Smooth muscle cell (in vitro differentiated cells): ENCODE measurements at regions not wholly inside any gene's neighbourhood (a gene's known extent, or its start where the extent isn't known, plus 50 kb on each side); places are given as distances from the start of the nearest gene placed in this dataset.

Experiments used
- DNase-seq: peaks from one replicate; lab custom pipeline; 2025; ENCODE audit not compliant: unreplicated experiment; lab: John Stamatoyannopoulos, UW
- H2AFZ ChIP-seq: fragments of 200-600 bp; sonication (generic); 2 replicates; pipeline ENCODE4 v1.6.0; 2016; ENCODE audit warnings: antibody characterized with exemption, low read depth, mild to moderate bottlenecking
- H3F3A ChIP-seq: fragments of 200-600 bp; sonication (generic); 2 replicates; pipeline ENCODE4 v1.6.0; 2017; ENCODE audit warnings: antibody characterized with exemption, low read depth
- H3K27ac ChIP-seq: fragments of 200-600 bp; sonication (generic); 2 replicates; pipeline ENCODE4 v1.5.1; 2016; ENCODE audit warnings: low read depth, mild to moderate bottlenecking
- H3K27me3 ChIP-seq: fragments of 200-600 bp; sonication (generic); 2 replicates; pipeline ENCODE4 v1.6.1; 2016; ENCODE audit warnings: low read depth, mild to moderate bottlenecking
- H3K36me3 ChIP-seq: fragments of 200-600 bp; sonication (generic); 2 replicates; pipeline ENCODE4 v1.5.1; 2016; ENCODE audit warnings: low read depth
- H3K4me1 ChIP-seq: fragments of 200-600 bp; sonication (generic); 2 replicates; pipeline ENCODE4 v1.5.1; 2016; ENCODE audit warnings: low read depth
- H3K4me2 ChIP-seq: fragments of 200-600 bp; sonication (generic); 2 replicates; pipeline ENCODE4 v1.6.0; 2016; ENCODE audit warnings: mild to moderate bottlenecking
- H3K4me3 ChIP-seq: fragments of 200-600 bp; sonication (generic); 2 replicates; pipeline ENCODE4 v1.5.1; 2016; ENCODE audit warnings: mild to moderate bottlenecking
- H3K79me2 ChIP-seq: fragments of 200-600 bp; sonication (generic); 2 replicates; pipeline ENCODE4 v1.6.0; 2016; ENCODE audit warnings: low read depth, mild to moderate bottlenecking
- H3K9ac ChIP-seq: fragments of 200-600 bp; sonication (generic); 2 replicates; pipeline ENCODE4 v1.6.0; 2016; ENCODE audit warnings: low read depth
- H3K9me3 ChIP-seq: fragments of 200-600 bp; sonication (generic); replicated peaks from 2 replicates; pipeline ENCODE4 v1.5.1; 2016; ENCODE audit warnings: low read depth
- H4K20me1 ChIP-seq: fragments of 200-600 bp; sonication (generic); 2 replicates; pipeline ENCODE4 v1.6.0; 2016; ENCODE audit warnings: low read depth
- WGBS: methylation state at CpG from one replicate; pipeline ENCODE4 v1.1.7; 2016; ENCODE audit warnings: low lambda C conversion rate; 5-methylcytosine and 5-hydroxymethylcytosine counted together
- TF ChIP-seq, protein P1 (sequence below): fragments of 200-600 bp; sonication (generic); IDR thresholded peaks from 2 replicates; pipeline ENCODE4 v1.5.1; 2017; ENCODE audit warnings: borderline replicate concordance, mild to moderate bottlenecking, antibody characterized with exemption; ENCODE audit not compliant: insufficient read depth, poor library complexity, severe bottlenecking

DNA sequence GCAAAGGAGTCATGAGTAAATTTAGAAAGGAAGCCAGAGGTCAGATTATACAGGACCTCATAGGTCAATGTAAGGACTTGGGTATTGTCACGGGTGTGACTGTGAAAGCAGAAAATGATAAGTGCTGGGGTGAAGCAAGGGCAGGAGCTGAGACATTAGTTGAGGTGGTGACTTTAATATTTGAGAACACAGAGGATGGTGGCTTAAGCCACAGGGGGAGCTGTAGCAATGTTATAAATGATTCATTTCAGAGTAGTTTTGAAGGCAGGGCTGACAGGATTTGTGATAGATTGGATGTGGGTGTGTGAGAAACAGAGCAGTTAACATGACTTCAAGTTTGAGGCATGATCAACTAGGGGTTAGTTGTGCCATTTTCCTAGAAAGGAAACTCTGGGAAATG, 659.9 kb downstream of the EPM2A start:
- no peaks in the 10 kb centered on the region for H3K79me2 ChIP-seq
- H3K36me3 ChIP-seq = no peaks in the 10 kb centered on the region
- no peak overlapping the region for H3K9ac ChIP-seq
- peaks cover 3% of the 10 kb centered on the region for H3K4me1 ChIP-seq
- H3K27me3 ChIP-seq = no peaks in the 10 kb centered on the region
- TF ChIP-seq, protein P1, sequence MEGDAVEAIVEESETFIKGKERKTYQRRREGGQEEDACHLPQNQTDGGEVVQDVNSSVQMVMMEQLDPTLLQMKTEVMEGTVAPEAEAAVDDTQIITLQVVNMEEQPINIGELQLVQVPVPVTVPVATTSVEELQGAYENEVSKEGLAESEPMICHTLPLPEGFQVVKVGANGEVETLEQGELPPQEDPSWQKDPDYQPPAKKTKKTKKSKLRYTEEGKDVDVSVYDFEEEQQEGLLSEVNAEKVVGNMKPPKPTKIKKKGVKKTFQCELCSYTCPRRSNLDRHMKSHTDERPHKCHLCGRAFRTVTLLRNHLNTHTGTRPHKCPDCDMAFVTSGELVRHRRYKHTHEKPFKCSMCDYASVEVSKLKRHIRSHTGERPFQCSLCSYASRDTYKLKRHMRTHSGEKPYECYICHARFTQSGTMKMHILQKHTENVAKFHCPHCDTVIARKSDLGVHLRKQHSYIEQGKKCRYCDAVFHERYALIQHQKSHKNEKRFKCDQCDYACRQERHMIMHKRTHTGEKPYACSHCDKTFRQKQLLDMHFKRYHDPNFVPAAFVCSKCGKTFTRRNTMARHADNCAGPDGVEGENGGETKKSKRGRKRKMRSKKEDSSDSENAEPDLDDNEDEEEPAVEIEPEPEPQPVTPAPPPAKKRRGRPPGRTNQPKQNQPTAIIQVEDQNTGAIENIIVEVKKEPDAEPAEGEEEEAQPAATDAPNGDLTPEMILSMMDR = no peak
- H3F3A ChIP-seq = no peaks in the 10 kb centered on the region
- H3K4me3 ChIP-seq = no peak overlapping the region
- H2AFZ ChIP-seq = no peak overlapping the region
- no peaks in the 10 kb centered on the region for H3K9me3 ChIP-seq
- WGBS = 79% methylated on average over 1 of the region's 1 CpG
- no peak overlapping the region for H3K27ac ChIP-seq
- no peak overlapping the region for H3K4me2 ChIP-seq
- no peaks in the 10 kb centered on the region for H4K20me1 ChIP-seq
- DNase-seq = no peak

DNA sequence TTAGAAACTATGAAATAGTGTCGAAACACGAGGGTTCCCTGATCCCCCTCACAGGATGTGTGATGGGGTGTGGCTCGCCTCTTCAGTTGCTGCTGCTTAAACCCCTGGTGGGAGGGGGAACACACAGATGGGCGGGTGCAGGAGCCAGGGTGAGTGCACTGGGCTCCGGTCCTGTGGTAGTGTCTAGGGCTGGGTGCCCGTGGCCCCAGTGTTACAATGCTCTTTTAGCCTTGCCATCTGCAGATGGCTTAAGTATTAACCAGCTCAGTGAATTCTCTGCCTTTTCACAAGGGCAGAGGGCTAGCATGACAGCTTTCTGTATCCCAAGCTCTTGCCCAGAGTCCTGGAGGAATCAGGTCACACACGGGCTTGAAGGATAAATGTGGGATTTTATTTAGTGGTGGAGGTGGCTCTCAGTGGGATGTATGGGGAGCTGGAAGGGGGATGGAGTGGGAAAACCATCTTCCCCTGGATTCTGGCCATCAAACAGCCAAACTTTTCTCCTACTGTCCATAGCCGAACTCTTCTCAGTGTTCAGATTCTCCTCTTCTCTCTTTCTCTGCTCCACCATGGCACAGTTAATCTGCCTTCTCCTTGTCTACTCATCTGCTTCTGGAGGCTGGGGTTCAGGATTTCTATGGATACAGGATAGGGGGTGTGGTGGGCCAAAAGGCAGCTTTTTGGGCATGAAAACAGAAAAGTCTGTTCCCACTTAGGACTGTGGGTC, 659.0 kb downstream of the EPM2A start:
- Histone ChIP-seq H3K36me3 (no peaks in the 10 kb centered on the region), H3K79me2 (no peaks in the 10 kb centered on the region), H3K27ac (no peak overlapping the region), H3K4me3 (no peak overlapping the region), H2AFZ (no peak overlapping the region), H3K9ac (no peak overlapping the region), H3K4me2 (no peak overlapping the region), H3K4me1 (peaks cover 2% of the 10 kb centered on the region), H4K20me1 (no peaks in the 10 kb centered on the region), H3K27me3 (no peaks in the 10 kb centered on the region), H3K9me3 (no peaks in the 10 kb centered on the region), H3F3A (no peaks in the 10 kb centered on the region)
- no peak for DNase-seq
- TF ChIP-seq, protein P1 = no peak
- 89% methylated on average over 8 of the region's 8 CpGs for WGBS

DNA sequence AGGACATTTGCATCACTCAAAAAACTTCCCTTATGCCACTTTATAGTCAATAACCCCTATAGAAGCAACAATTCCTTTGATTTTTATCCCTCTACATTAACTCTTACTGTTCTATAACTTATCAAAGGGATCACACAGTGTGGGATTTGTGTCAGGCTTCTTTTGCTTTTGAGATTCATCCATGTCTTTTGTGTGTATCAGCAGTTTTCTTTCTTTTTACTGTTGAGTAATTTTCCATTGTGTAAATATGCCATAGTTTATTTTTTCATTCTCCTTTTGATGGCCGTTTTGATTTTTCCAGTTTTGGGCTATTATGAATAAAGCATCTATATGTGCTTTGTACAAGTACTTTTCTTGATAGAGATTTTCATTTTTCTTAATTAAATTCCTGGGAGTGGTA, 657.9 kb downstream of the EPM2A start:
- no peaks in the 10 kb centered on the region for H3F3A ChIP-seq
- H3K4me1 ChIP-seq = no peaks in the 10 kb centered on the region
- no peaks in the 10 kb centered on the region for H3K36me3 ChIP-seq
- TF ChIP-seq, protein P1 = no peak
- no peaks in the 10 kb centered on the region for H3K9me3 ChIP-seq
- WGBS = 100% methylated on average over 1 of the region's 1 CpG
- no peak overlapping the region for H3K4me3 ChIP-seq
- H3K4me2 ChIP-seq = no peak overlapping the region
- no peaks in the 10 kb centered on the region for H3K79me2 ChIP-seq
- no peak overlapping the region for H3K9ac ChIP-seq
- H4K20me1 ChIP-seq = no peaks in the 10 kb centered on the region
- H3K27ac ChIP-seq = no peak overlapping the region
- H2AFZ ChIP-seq = no peak overlapping the region
- no peak for DNase-seq
- H3K27me3 ChIP-seq = no peaks in the 10 kb centered on the region

DNA sequence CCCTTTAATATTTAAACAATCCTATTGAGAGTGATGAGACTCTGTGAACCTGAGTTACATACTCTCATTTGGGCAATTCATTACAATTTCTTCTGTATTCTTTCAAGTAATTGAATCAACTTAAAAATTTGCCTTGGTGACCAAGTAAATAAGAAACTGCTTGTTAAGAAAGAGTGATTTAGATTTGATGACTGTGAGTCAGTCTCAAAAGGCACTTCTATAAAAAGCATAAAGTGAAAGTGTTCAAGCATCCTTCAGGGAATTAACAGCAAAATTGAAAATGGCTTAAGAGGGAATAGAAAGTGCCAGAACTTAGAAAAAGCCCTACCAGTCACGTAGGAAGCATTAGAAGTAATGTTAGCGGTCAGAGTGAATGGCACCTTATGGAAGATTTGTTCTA, 654.7 kb downstream of the EPM2A start:
- no peaks in the 10 kb centered on the region for H3F3A ChIP-seq
- no peak overlapping the region for H3K27ac ChIP-seq
- H3K9ac ChIP-seq = no peak overlapping the region
- WGBS = 93% methylated on average over 2 of the region's 2 CpGs
- H4K20me1 ChIP-seq = no peaks in the 10 kb centered on the region
- H3K27me3 ChIP-seq = no peaks in the 10 kb centered on the region
- no peak for DNase-seq
- peak overlapping the region; percentile 60 for H2AFZ ChIP-seq
- no peaks in the 10 kb centered on the region for H3K9me3 ChIP-seq
- H3K4me1 ChIP-seq = no peaks in the 10 kb centered on the region
- no peak overlapping the region for H3K4me3 ChIP-seq
- no peaks in the 10 kb centered on the region for H3K36me3 ChIP-seq
- H3K79me2 ChIP-seq = no peaks in the 10 kb centered on the region
- TF ChIP-seq, protein P1 = no peak
- H3K4me2 ChIP-seq = no peak overlapping the region
